OCI-LY3 (cell line): ENCODE measurements at regions not wholly inside any gene's neighbourhood (a gene's known extent, or its start where the extent isn't known, plus 50 kb on each side); places are given as distances from the start of the nearest gene placed in this dataset.

Experiments used
- H2AFZ ChIP-seq: fragments of 200-600, 300-600 bp; shearing (Covaris generic); 2 replicates; pipeline ENCODE4 v1.6.0; 2014; ENCODE audit warnings: antibody characterized with exemption, low read depth, low read length
- H3K27ac ChIP-seq: fragments of 200-600, 300-600 bp; sonication (generic); 2 replicates; pipeline ENCODE4 v1.5.1; 2014; ENCODE audit warnings: mild to moderate bottlenecking, low read length, moderate library complexity, mixed read lengths
- H3K27me3 ChIP-seq: fragments of 200-600, 300-600 bp; sonication (generic); 2 replicates; pipeline ENCODE4 v1.6.1; 2014; ENCODE audit warnings: low read depth, low read length, mixed read lengths
- H3K36me3 ChIP-seq: fragments of 200-600, 300-600 bp; sonication (generic); replicated peaks from 2 replicates; pipeline ENCODE3; 2014; ENCODE audit warnings: low read depth, low read length, mixed read lengths
- H3K4me1 ChIP-seq: fragments of 300-600, 200-600 bp; sonication (generic); 2 replicates; pipeline ENCODE4 v1.6.1; 2014; ENCODE audit warnings: low read length, mixed read lengths
- H3K4me2 ChIP-seq: fragments of 200-600, 300-600 bp; sonication (generic); 2 replicates; pipeline ENCODE4 v1.6.1; 2014; ENCODE audit warnings: low read length, mixed read lengths
- H3K4me3 ChIP-seq: fragments of 300-600, 200-600 bp; sonication (generic); 2 replicates; pipeline ENCODE4 v1.5.1; 2014; ENCODE audit warnings: antibody characterized with exemption, mild to moderate bottlenecking, low read length, moderate library complexity
- H3K79me2 ChIP-seq: fragments of 300-600, 200-600 bp; shearing (Covaris generic); 2 replicates; pipeline ENCODE4 v1.6.1; 2014; ENCODE audit warnings: mild to moderate bottlenecking, low read length, mixed read lengths
- H3K9ac ChIP-seq: fragments of 300-600, 200-600 bp; shearing (Covaris generic); 2 replicates; pipeline ENCODE4 v1.6.0; 2014; ENCODE audit warnings: mild to moderate bottlenecking, low read length, moderate library complexity
- H3K9me3 ChIP-seq: fragments of 200-600, 300-600 bp; shearing (Covaris generic); 2 replicates; pipeline ENCODE4 v1.6.1; 2014; ENCODE audit warnings: low read length, mixed read lengths; ENCODE audit not compliant: insufficient read depth
- H4K20me1 ChIP-seq: fragments of 200-600, 300-600 bp; sonication (generic); 2 replicates; pipeline ENCODE4 v1.6.1; 2016; ENCODE audit warnings: low read length, mixed read lengths; ENCODE audit not compliant: insufficient read depth
- CTCF ChIP-seq: fragments of 200-600, 300-600 bp; sonication (generic); IDR thresholded peaks from 2 replicates; pipeline ENCODE4 v1.5.1; 2014; ENCODE audit warnings: antibody characterized with exemption, low read length, low read depth
- EZH2phosphoT487 ChIP-seq: fragments of 200-600 bp; shearing (Covaris generic); IDR thresholded peaks from 2 replicates; pipeline ENCODE4 v1.6.1; 2018; ENCODE audit warnings: antibody characterized with exemption, mixed run types, low read depth

GRCh38 chr20:54272901-54273488 is 65.1 kb downstream of the PFDN4 start:
- H3K4me1 ChIP-seq = no peaks in the 10 kb centered on the region
- TF ChIP-seq EZH2phosphoT487 = no peak
- H3K36me3 ChIP-seq = no peaks in the 10 kb centered on the region
- no peaks in the 10 kb centered on the region for H3K9me3 ChIP-seq
- H3K9ac ChIP-seq = no peak overlapping the region
- H3K27ac ChIP-seq = no peak overlapping the region
- H3K4me2 ChIP-seq = no peak overlapping the region
- no peaks in the 10 kb centered on the region for H4K20me1 ChIP-seq
- no peak overlapping the region for H2AFZ ChIP-seq
- H3K4me3 ChIP-seq = no peak overlapping the region
- peaks cover 13% of the 10 kb centered on the region for H3K27me3 ChIP-seq
- no peaks in the 10 kb centered on the region for H3K79me2 ChIP-seq

GRCh38 chr20:54275359-54276111 is 67.6 kb downstream of the PFDN4 start:
- no peak for TF ChIP-seq EZH2phosphoT487
- no peaks in the 10 kb centered on the region for H3K4me1 ChIP-seq
- no peak overlapping the region for H3K9ac ChIP-seq
- no peak overlapping the region for H3K4me2 ChIP-seq
- H3K9me3 ChIP-seq = no peaks in the 10 kb centered on the region
- no peaks in the 10 kb centered on the region for H3K27me3 ChIP-seq
- H3K27ac ChIP-seq = no peak overlapping the region
- H2AFZ ChIP-seq = no peak overlapping the region
- no peaks in the 10 kb centered on the region for H3K79me2 ChIP-seq
- no peaks in the 10 kb centered on the region for H4K20me1 ChIP-seq
- H3K4me3 ChIP-seq = no peak overlapping the region
- no peaks in the 10 kb centered on the region for H3K36me3 ChIP-seq

GRCh38 chr20:54276577-54277169 is 68.8 kb downstream of the PFDN4 start:
- H4K20me1 ChIP-seq = no peaks in the 10 kb centered on the region

GRCh38 chr20:54278262-54278661 is 70.4 kb downstream of the PFDN4 start:
- H3K79me2 ChIP-seq = no peaks in the 10 kb centered on the region
- no peak overlapping the region for H3K27ac ChIP-seq
- H2AFZ ChIP-seq = no peak overlapping the region
- H4K20me1 ChIP-seq = no peaks in the 10 kb centered on the region
- no peaks in the 10 kb centered on the region for H3K4me1 ChIP-seq
- no peaks in the 10 kb centered on the region for H3K9me3 ChIP-seq
- no peaks in the 10 kb centered on the region for H3K27me3 ChIP-seq
- no peak overlapping the region for H3K9ac ChIP-seq
- no peaks in the 10 kb centered on the region for H3K36me3 ChIP-seq
- H3K4me3 ChIP-seq = no peak overlapping the region
- TF ChIP-seq EZH2phosphoT487 (no peak), CTCF (no peak)
- no peak overlapping the region for H3K4me2 ChIP-seq

More at GRCh38 chr20:54276577-54277169, 68.8 kb downstream of the PFDN4 start:
- TF ChIP-seq EZH2phosphoT487 = no peak
- no peak for TF ChIP-seq CTCF
- H3K36me3 ChIP-seq = no peaks in the 10 kb centered on the region
- no peak overlapping the region for H2AFZ ChIP-seq
- H3K9ac ChIP-seq = no peak overlapping the region
- H3K4me3 ChIP-seq = no peak overlapping the region
- H3K27me3 ChIP-seq = no peaks in the 10 kb centered on the region
- no peaks in the 10 kb centered on the region for H3K4me1 ChIP-seq
- H3K4me2 ChIP-seq = no peak overlapping the region
- H3K9me3 ChIP-seq = no peaks in the 10 kb centered on the region
- H3K79me2 ChIP-seq = no peaks in the 10 kb centered on the region
- no peak overlapping the region for H3K27ac ChIP-seq

- no peaks in the 10 kb centered on the region for H3K36me3 ChIP-seq
- H3K4me1 ChIP-seq = peaks cover 11% of the 10 kb centered on the region
- H3K9ac ChIP-seq = no peak overlapping the region
- H3K4me3 ChIP-seq = no peak overlapping the region
- H3K27me3 ChIP-seq = no peaks in the 10 kb centered on the region
- H3K9me3 ChIP-seq = no peaks in the 10 kb centered on the region
- no peak overlapping the region for H3K4me2 ChIP-seq
- H3K27ac ChIP-seq = no peak overlapping the region
- H2AFZ ChIP-seq = no peak overlapping the region
- TF ChIP-seq CTCF (no peak), EZH2phosphoT487 (no peak)
- no peaks in the 10 kb centered on the region for H4K20me1 ChIP-seq
- no peaks in the 10 kb centered on the region for H3K79me2 ChIP-seq
Measured at GRCh38 chr20:54282625-54283024, 74.7 kb downstream of the PFDN4 start.
